Progenitor cell of endocrine pancreas (in vitro differentiated cells): ENCODE measurements at regions not wholly inside any gene's neighbourhood (a gene's known extent, or its start where the extent isn't known, plus 50 kb on each side); places are given as distances from the start of the nearest gene placed in this dataset.

Source experiments
- DNase-seq: peaks from one replicate; pipeline ENCODE4 v3.0.0; 2021; ENCODE audit warnings: low spot score; ENCODE audit not compliant: unreplicated experiment
- H3K27ac Mint-ChIP-seq: 2 replicates; pipeline ENCODE4 v1.8.0; 2021; ENCODE audit warnings: mild to moderate bottlenecking, moderate library complexity, mixed read lengths
- H3K27me3 Mint-ChIP-seq: 2 replicates; pipeline ENCODE4 v1.8.0; 2021; ENCODE audit warnings: mixed read lengths
- H3K36me3 Mint-ChIP-seq: 2 replicates; pipeline ENCODE4 v1.8.0; 2022; ENCODE audit warnings: mixed read lengths; ENCODE audit not compliant: insufficient read depth
- H3K4me1 Mint-ChIP-seq: 2 replicates; pipeline ENCODE4 v1.8.0; 2021; ENCODE audit warnings: low read depth, mixed read lengths
- H3K4me3 Mint-ChIP-seq: 2 replicates; pipeline ENCODE4 v1.8.0; 2021; ENCODE audit warnings: low read depth, mild to moderate bottlenecking, moderate library complexity, mixed read lengths
- H3K9me3 Mint-ChIP-seq: 2 replicates; pipeline ENCODE4 v1.8.0; 2021; ENCODE audit warnings: low read depth, mixed read lengths
- CTCF ChIP-seq: fragments of 200-600 bp; sonication (generic); IDR thresholded peaks from one replicate; pipeline ENCODE4 v1.5.0; 2021; ENCODE audit warnings: antibody characterized with exemption, mild to moderate bottlenecking; ENCODE audit not compliant: unreplicated experiment

DNA sequence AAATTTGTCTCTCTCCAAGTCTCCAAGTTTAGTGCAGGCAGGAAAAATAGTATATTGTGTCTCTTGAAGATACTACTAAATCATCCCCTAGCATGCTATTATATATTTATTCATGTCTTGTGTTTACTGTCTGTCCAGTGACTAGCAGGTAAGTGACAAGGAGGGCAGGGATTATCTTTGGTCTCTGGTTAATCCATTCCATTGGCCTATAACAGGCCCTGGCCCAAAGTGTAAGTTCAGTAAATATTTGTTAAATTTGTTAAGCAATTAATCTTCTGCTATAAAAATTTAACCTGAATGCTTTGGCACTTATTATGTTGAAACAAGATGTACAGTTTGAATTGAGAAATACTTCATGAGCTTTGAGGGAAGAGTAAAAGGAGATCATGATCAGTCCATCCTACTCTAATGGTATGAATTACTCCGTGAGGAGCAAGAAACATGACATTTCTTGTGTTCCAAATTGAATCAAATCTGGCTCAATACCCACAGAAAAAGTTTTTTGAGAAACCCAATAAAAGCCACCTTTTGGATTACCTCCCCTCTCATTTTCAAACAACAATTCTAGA is 219.7 kb downstream of the DTWD2 start:
- no peak for DNase-seq
- Mint-ChIP-seq H3K4me3 (no peak overlapping the region), H3K36me3 (no peaks in the 10 kb centered on the region), H3K27me3 (no peaks in the 10 kb centered on the region), H3K27ac (no peak overlapping the region), H3K9me3 (peaks cover 10% of the 10 kb centered on the region), H3K4me1 (no peaks in the 10 kb centered on the region)
- no peak for TF ChIP-seq CTCF

GRCh38 chr5:118762291-118762690 is 226.1 kb downstream of the DTWD2 start:
- Mint-ChIP-seq H3K36me3 (no peaks in the 10 kb centered on the region), H3K4me1 (no peaks in the 10 kb centered on the region), H3K27ac (no peak overlapping the region), H3K4me3 (no peak overlapping the region), H3K9me3 (peaks cover 4% of the 10 kb centered on the region), H3K27me3 (no peaks in the 10 kb centered on the region)
- DNase-seq: no peak
- TF ChIP-seq CTCF: no peak

DNA sequence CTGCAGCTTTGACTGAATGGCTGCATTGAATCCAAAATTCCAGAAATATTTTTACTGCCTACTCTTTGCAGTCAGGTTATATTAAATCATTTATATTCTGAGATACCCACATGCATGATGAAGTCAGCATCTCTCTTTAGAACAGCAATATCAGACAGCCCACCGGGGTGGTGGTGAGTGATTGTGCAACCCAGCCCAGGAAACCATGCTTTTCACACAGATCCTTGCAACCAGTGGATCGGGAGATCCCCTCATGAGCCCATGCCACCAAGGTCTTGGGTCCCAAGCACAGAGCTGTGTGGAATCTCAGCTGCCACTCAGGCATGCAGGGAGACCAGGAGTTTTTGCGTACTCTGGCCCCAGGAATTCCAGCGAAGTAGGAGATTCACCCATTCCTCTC is 226.5 kb downstream of the DTWD2 start:
- Mint-ChIP-seq H3K27ac (no peak overlapping the region), H3K36me3 (no peaks in the 10 kb centered on the region), H3K4me3 (no peak overlapping the region), H3K4me1 (no peaks in the 10 kb centered on the region), H3K27me3 (no peaks in the 10 kb centered on the region), H3K9me3 (peaks cover 4% of the 10 kb centered on the region)
- no peak for DNase-seq
- TF ChIP-seq CTCF: no peak

- no peak for TF ChIP-seq CTCF
- no peak for DNase-seq
- no peak overlapping the region for H3K27ac Mint-ChIP-seq
- H3K27me3 Mint-ChIP-seq: no peaks in the 10 kb centered on the region
- no peaks in the 10 kb centered on the region for H3K36me3 Mint-ChIP-seq
- H3K4me3 Mint-ChIP-seq: no peak overlapping the region
- peaks cover 2% of the 10 kb centered on the region for H3K4me1 Mint-ChIP-seq
- peaks cover 5% of the 10 kb centered on the region for H3K9me3 Mint-ChIP-seq
These were observed 235.4 kb downstream of the DTWD2 start for GRCh38 chr5:118752969-118753368.

GRCh38 chr5:118736396-118736795 is 252.0 kb downstream of the DTWD2 start:
- no peak for TF ChIP-seq CTCF
- H3K27me3 Mint-ChIP-seq: no peaks in the 10 kb centered on the region
- H3K4me3 Mint-ChIP-seq: no peak overlapping the region
- no peaks in the 10 kb centered on the region for H3K36me3 Mint-ChIP-seq
- no peak overlapping the region for H3K27ac Mint-ChIP-seq
- H3K9me3 Mint-ChIP-seq: peaks cover 14% of the 10 kb centered on the region
- no peak for DNase-seq
- no peaks in the 10 kb centered on the region for H3K4me1 Mint-ChIP-seq
